GM19099 (cell line): ENCODE measurements at regions not wholly inside any gene's neighbourhood (a gene's known extent, or its start where the extent isn't known, plus 50 kb on each side); places are given as distances from the start of the nearest gene placed in this dataset.
A peak's percentile ranks its signal among the peaks of the same experiment; 100 is the strongest.

ENCODE experiments used
- POLR2A ChIP-seq: IDR thresholded peaks from 3 replicates; pipeline ENCODE4 v1.6.1; 2011; ENCODE audit warnings: low read depth; ENCODE audit not compliant: insufficient read length; ENCODE audit errors: extremely low read depth

- no peak for TF ChIP-seq POLR2A
These were observed 116.1 kb upstream of the FUT8 start for GRCh38 chr14:65296402-65296801.

- TF ChIP-seq POLR2A: peak; percentile 31
These were observed 115.7 kb upstream of the FUT8 start for GRCh38 chr14:65296876-65297275.

- no peak for TF ChIP-seq POLR2A
These were observed 114.8 kb upstream of the FUT8 start for GRCh38 chr14:65297744-65298143.

- no peak for TF ChIP-seq POLR2A
These were observed 112.7 kb upstream of the FUT8 start for GRCh38 chr14:65299826-65300225.

- peak; percentile 81 for TF ChIP-seq POLR2A
These were observed 110.5 kb upstream of the FUT8 start for GRCh38 chr14:65301862-65302539.

- peak; percentile 57 for TF ChIP-seq POLR2A
These were observed 109.8 kb upstream of the FUT8 start for GRCh38 chr14:65302571-65303189.

- peak; percentile 22 for TF ChIP-seq POLR2A
These were observed 109.2 kb upstream of the FUT8 start for GRCh38 chr14:65303190-65303898.

GRCh38 chr14:65303899-65304222 is 108.7 kb upstream of the FUT8 start:
- no peak for TF ChIP-seq POLR2A

GRCh38 chr14:65304239-65304638 is 108.3 kb upstream of the FUT8 start:
- TF ChIP-seq POLR2A: no peak

GRCh38 chr14:65304963-65305362 is 107.6 kb upstream of the FUT8 start:
- TF ChIP-seq POLR2A: no peak

- TF ChIP-seq POLR2A: no peak
These were observed 104.0 kb upstream of the FUT8 start for GRCh38 chr14:65308536-65308935.

- no peak for TF ChIP-seq POLR2A
These were observed 102.0 kb upstream of the FUT8 start for GRCh38 chr14:65310568-65310967.

GRCh38 chr14:65312859-65313258 is 99.7 kb upstream of the FUT8 start:
- no peak for TF ChIP-seq POLR2A

GRCh38 chr14:65318636-65319506 is 93.7 kb upstream of the FUT8 start:
- TF ChIP-seq POLR2A: no peak

GRCh38 chr14:65320661-65321308 is 91.7 kb upstream of the FUT8 start:
- TF ChIP-seq POLR2A: no peak
